K562 (cell line): ENCODE measurements at regions not wholly inside any gene's neighbourhood (a gene's known extent, or its start where the extent isn't known, plus 50 kb on each side); places are given as distances from the start of the nearest gene placed in this dataset.

Experiments
- ATAC-seq: fragments of 200-7000 bp; cut with Tn5 transposase; 3 replicates; pipeline ENCODE4 v1.9.1; 2020; ENCODE audit warnings: moderate library complexity
- BruUV-seq: library from RNA; stranded (reverse); fragments of 400-500 nt; replicated peaks from 2 replicates; lab custom pipeline; 2021; lab: Mats Ljungman, UMichigan
- CTCF ChIA-PET: fragments of 300-600 bp; formaldehyde crosslinking; extraction: SDS; loops from one replicate; lab custom pipeline; 2021; ENCODE audit warnings: low intra/inter-chr PET ratio; lab: Yijun Ruan, JAX
- POLR2A ChIA-PET: fragments of 300-600, 350-650 bp; sonication (Branson Sonifier 250); formaldehyde crosslinking; extraction: SDS; loops from one replicate; lab custom pipeline; 2021; ENCODE audit warnings: antibody characterized with exemption, inconsistent platforms; lab: Yijun Ruan, JAX
- DNase-seq, 4 experiments: peaks; one replicate each; pipeline versions ENCODE4 v3.0.0 to v3.0.0-alpha.2; 2011 to 2018; ENCODE audit warnings: low spot score in 3 of 4, mixed read lengths in 3 of 4; ENCODE audit errors: extremely low read depth in 1 of 4
- FAIRE-seq: peaks from 2 replicates; lab custom pipeline; 2011; peaks lifted over from hg19 to GRCh38; lab: Jason Lieb, UNC
- H2AFZ ChIP-seq: 2 replicates; pipeline ENCODE4 v1.6.0; 2011; ENCODE audit warnings: low read depth, low read length, control low read depth, inconsistent platforms
- H3K27ac ChIP-seq: fragments of 200-600 bp; 3 replicates; pipeline ENCODE4 v1.8.0; 2011; ENCODE audit warnings: low read depth, mild to moderate bottlenecking, control low read depth, inconsistent platforms, low read length, moderate library complexity, mixed read lengths; ENCODE audit errors: extremely low read depth
- H3K27me3 ChIP-seq, 2 experiments: fragments of 300-600 bp in 1 of 2; 2 replicates in 1 of 2; 3 replicates in 1 of 2; pipeline versions ENCODE4 v1.6.0 to v1.8.0; 2011; ENCODE audit warnings: inconsistent platforms in 2 of 2, low read length in 2 of 2, mild to moderate bottlenecking in 1 of 2, mixed read lengths in 1 of 2, moderate library complexity in 1 of 2; ENCODE audit not compliant: control insufficient read depth in 2 of 2, insufficient read depth in 2 of 2
- H3K36me3 ChIP-seq: fragments of 300-600 bp; 3 replicates; pipeline ENCODE4 v1.8.0; 2011; ENCODE audit warnings: mild to moderate bottlenecking, low read length, inconsistent platforms; ENCODE audit not compliant: control insufficient read depth, insufficient read depth
- H3K4me1 ChIP-seq, 2 experiments: fragments of 200-600 bp in 1 of 2; replicated peaks in 1 of 2; 2 replicates in 1 of 2; 3 replicates in 1 of 2; pipeline versions ENCODE4 v1.5.1 to v1.8.0; 2011; ENCODE audit warnings: inconsistent platforms in 2 of 2, low read length in 2 of 2, mild to moderate bottlenecking in 1 of 2, mixed read lengths in 1 of 2, moderate library complexity in 1 of 2; ENCODE audit not compliant: control insufficient read depth in 2 of 2, insufficient read depth in 2 of 2
- H3K4me2 ChIP-seq: 2 replicates; pipeline ENCODE4 v1.6.1; 2011; ENCODE audit warnings: low read length, control low read depth, inconsistent platforms, mixed read lengths; ENCODE audit not compliant: insufficient read depth
- H3K4me3 ChIP-seq: fragments of 200-600 bp; sonication (generic), shearing (Covaris generic); 2 replicates; pipeline ENCODE4 v1.5.1; 2016; ENCODE audit warnings: control low read depth, inconsistent platforms
- H3K79me2 ChIP-seq: fragments of 200-600 bp; 3 replicates; pipeline ENCODE4 v1.8.0; 2011; ENCODE audit warnings: low read length, inconsistent platforms; ENCODE audit not compliant: control insufficient read depth, insufficient read depth
- H3K9ac ChIP-seq, 2 experiments: 2 replicates each; pipeline versions ENCODE4 v1.6.0 to v1.6.1; 2011; ENCODE audit warnings: low read depth in 2 of 2, low read length in 2 of 2, control low read depth in 1 of 2, inconsistent platforms in 1 of 2, mild to moderate bottlenecking in 1 of 2, mixed read lengths in 1 of 2; ENCODE audit not compliant: insufficient read depth in 1 of 2
- H3K9me1 ChIP-seq: one replicate; pipeline ENCODE4 v1.6.0; 2011; ENCODE audit warnings: inconsistent platforms, mild to moderate bottlenecking, low read length, moderate library complexity; ENCODE audit not compliant: control insufficient read depth, insufficient read depth
- H3K9me3 ChIP-seq: replicated peaks from 2 replicates; pipeline ENCODE4 v1.5.1; 2011; ENCODE audit warnings: low read depth, low read length, inconsistent platforms; ENCODE audit not compliant: control insufficient read depth, insufficient read depth
- H4K20me1 ChIP-seq: replicated peaks from 2 replicates; pipeline ENCODE4 v1.6.1; 2011; ENCODE audit warnings: low read length, inconsistent platforms, mixed read lengths; ENCODE audit not compliant: control insufficient read depth, insufficient read depth
- CBX1 ChIP-seq: sonication (generic); IDR thresholded peaks from 2 replicates; pipeline ENCODE4 v1.6.1; 2016; ENCODE audit warnings: antibody characterized with exemption, low read depth, mild to moderate bottlenecking
- ETS2 ChIP-seq: IDR thresholded peaks from 2 replicates; pipeline ENCODE4 v1.6.1; 2016; ENCODE audit warnings: borderline replicate concordance, missing genetic modification characterization, mild to moderate bottlenecking, moderate library complexity, missing compliant biosample characterization; ENCODE audit not compliant: poor library complexity, severe bottlenecking
- EWSR1 ChIP-seq: fragments of 450-650 bp; IDR thresholded peaks from 2 replicates; pipeline ENCODE4 v1.6.1; 2018; ENCODE audit warnings: borderline replicate concordance, mild to moderate bottlenecking, low read depth, moderate library complexity; ENCODE audit not compliant: partially characterized antibody
- KLF10 ChIP-seq: fragments of 250-450 bp; sonication (Bioruptor Pico); IDR thresholded peaks from 2 replicates; pipeline ENCODE4 v1.6.1; 2021; ENCODE audit warnings: matching md5 sums
- MYC ChIP-seq, 2 experiments: fragments of 250-450 bp in 1 of 2; sonication (Bioruptor Pico) in 1 of 2; IDR thresholded peaks; 2 replicates each; pipeline versions ENCODE4 v1.5.1 to v1.6.1; 2012 to 2021; ENCODE audit warnings: low read depth in 2 of 2, borderline replicate concordance in 1 of 2, improper control_type of control experiment in 1 of 2, low read length in 1 of 2, mild to moderate bottlenecking in 1 of 2, moderate library complexity in 1 of 2
- MYNN ChIP-seq, 2 experiments: sonication (generic); formaldehyde crosslinking in 1 of 2; IDR thresholded peaks; 2 replicates each; pipeline versions ENCODE4 v1.5.0 to v1.6.1; 2016 to 2020; ENCODE audit warnings: antibody characterized with exemption in 1 of 2, missing genetic modification reagents in 1 of 2
- PTBP1 ChIP-seq: fragments of 200-400 bp; formaldehyde crosslinking; IDR thresholded peaks from 2 replicates; pipeline ENCODE4 v1.6.1; 2017; ENCODE audit warnings: low read depth, low read length
- SIN3B ChIP-seq: fragments of 450-650 bp; IDR thresholded peaks from 2 replicates; pipeline ENCODE4 v1.6.1; 2017; ENCODE audit warnings: low read depth, mild to moderate bottlenecking, moderate library complexity
- ZBED1 ChIP-seq: IDR thresholded peaks from 2 replicates; pipeline ENCODE4 v1.6.1; 2014
- ZNF316 ChIP-seq: fragments of 450-650 bp; IDR thresholded peaks from 2 replicates; pipeline ENCODE4 v1.6.1; 2016
- ZNF561 ChIP-seq: fragments of 450-650 bp; formaldehyde crosslinking; conservative IDR thresholded peaks from 2 replicates; pipeline ENCODE4 v1.4.0; 2020; ENCODE audit warnings: mild to moderate bottlenecking, moderate library complexity
- WGBS: fragments of 100-300 bp; shearing (Covaris generic); methylation state at CpG from one replicate; pipeline ENCODE4 v1.1.6; 2016; ENCODE audit warnings: low coverage, mixed read lengths; ENCODE audit not compliant: insufficient coverage; ENCODE audit errors: missing lambda C conversion rate; 5-methylcytosine and 5-hydroxymethylcytosine counted together
- in situ Hi-C: fragments of 300-500 bp; cut with MboI; formaldehyde crosslinking; loops from 4 replicates; pipeline ENCODE4 v1.15.0; 2018; ENCODE audit warnings: inconsistent platforms, mixed read lengths
- intact Hi-C: fragments of 100-400 bp; cut with micrococcal nuclease; formaldehyde crosslinking; loops from 2 replicates; pipeline ENCODE4 v1.14.2; 2022
- TF ChIP-seq, protein P1 (sequence below): fragments of 450-650 bp; formaldehyde crosslinking; conservative IDR thresholded peaks from 2 replicates; pipeline ENCODE4 v1.4.0; 2022; ENCODE audit warnings: mild to moderate bottlenecking, missing genetic modification characterization

DNA sequence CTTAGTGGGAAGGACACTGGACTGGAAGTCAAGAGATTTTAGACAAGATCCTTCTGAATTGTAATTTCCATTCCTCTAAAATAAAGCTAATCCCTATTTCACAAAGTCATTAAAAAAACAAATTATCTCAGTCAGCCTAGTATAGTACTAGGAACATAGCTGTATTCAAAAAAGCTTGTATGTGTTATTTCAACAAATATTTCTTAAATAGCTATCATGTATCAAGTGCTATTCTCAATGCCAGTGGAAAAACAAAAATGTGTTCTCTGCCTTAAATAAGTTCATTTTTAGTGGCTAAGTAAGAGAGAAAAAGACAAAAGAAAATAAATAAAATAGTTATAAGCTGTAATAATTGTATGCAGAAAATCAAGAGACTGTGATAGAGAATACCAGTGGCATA, 541.8 kb upstream of the CDH2 start (continued):
- TF ChIP-seq, protein P1, sequence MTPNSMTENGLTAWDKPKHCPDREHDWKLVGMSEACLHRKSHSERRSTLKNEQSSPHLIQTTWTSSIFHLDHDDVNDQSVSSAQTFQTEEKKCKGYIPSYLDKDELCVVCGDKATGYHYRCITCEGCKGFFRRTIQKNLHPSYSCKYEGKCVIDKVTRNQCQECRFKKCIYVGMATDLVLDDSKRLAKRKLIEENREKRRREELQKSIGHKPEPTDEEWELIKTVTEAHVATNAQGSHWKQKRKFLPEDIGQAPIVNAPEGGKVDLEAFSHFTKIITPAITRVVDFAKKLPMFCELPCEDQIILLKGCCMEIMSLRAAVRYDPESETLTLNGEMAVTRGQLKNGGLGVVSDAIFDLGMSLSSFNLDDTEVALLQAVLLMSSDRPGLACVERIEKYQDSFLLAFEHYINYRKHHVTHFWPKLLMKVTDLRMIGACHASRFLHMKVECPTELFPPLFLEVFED (CRISPR knock-in tag): no peak
- TF ChIP-seq ZNF561 (CRISPR knock-in tag) (no peak), MYNN (IDR thresholded peaks at IDR 0.05) (no peak), MYNN (CRISPR knock-in tag; IDR thresholded peaks at IDR 0.05) (no peak)

DNA sequence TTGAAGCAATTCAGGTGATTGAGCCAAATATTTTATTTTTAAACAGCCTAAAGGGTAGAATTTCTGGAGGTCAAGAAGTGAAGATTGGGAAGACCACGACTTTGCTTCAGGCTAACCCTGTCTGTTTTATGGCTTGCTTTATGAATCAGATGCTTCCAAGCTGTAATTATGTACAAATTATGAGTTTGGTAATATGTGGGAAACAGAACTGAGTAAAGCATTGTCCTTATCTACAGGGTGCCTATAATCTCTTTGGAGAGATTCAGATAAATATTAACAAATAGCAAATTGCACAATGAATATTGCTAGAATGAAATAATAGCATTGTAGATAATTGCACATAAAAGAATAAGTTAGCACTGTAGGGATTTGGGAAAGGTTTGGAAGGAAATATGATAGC, 539.4 kb upstream of the CDH2 start:
- no TSS peak for BruUV-seq
- CTCF ChIA-PET: no interaction called here
- 0% methylated on average over 1 of the region's 1 CpG for WGBS

More for the DNA sequence above, 539.4 kb upstream of the CDH2 start:
- Histone ChIP-seq H3K27me3 (no peaks in the 10 kb centered on the region), H3K27ac (no peak overlapping the region), H3K9me1 (no peaks in the 10 kb centered on the region), H3K79me2 (no peaks in the 10 kb centered on the region), H3K4me2 (no peak overlapping the region), H2AFZ (no peak overlapping the region), H3K9ac (no peak overlapping the region), H3K4me3 (no peak overlapping the region), H3K9me3 (no peaks in the 10 kb centered on the region; the same call in 1 of the 2 replicates), H3K36me3 (no peaks in the 10 kb centered on the region), H3K4me1 (no peaks in the 10 kb centered on the region), H4K20me1 (no peaks in the 10 kb centered on the region)
- FAIRE-seq: no peak
- intact Hi-C loops: no loop called here
- in situ Hi-C loops: no loop called here
- no peak for TF ChIP-seq PTBP1
- TF ChIP-seq SIN3B: no peak
- no peak for TF ChIP-seq ZBED1
- no peak for TF ChIP-seq EWSR1
- no peak for TF ChIP-seq KLF10 (CRISPR knock-in tag)
- no peak for TF ChIP-seq ZNF316
- no peak for TF ChIP-seq CBX1
- TF ChIP-seq MYC (IDR thresholded peaks at IDR 0.05; ENCODE audit: low read depth, low read length): no peak
- TF ChIP-seq MYC (CRISPR knock-in tag; IDR thresholded peaks at IDR 0.05; ENCODE audit: borderline replicate concordance, low read depth): no peak
- TF ChIP-seq ETS2: no peak
- POLR2A ChIA-PET: no interaction called here
- DNase-seq: no peak
- no peak for ATAC-seq
